ENCODE measurements at regions not wholly inside any gene's neighbourhood (a gene's known extent, or its start where the extent isn't known, plus 50 kb on each side); places are given as distances from the start of the nearest gene placed in this dataset.

GRCh38 chr7:13027321-13027720, 339.9 kb downstream of the ARL4A start:
- Histone ChIP-seq H3K4me3 (no peak overlapping the region), H3K36me3 (ENCODE audit: insufficient read depth, low read length) (no peaks in the 10 kb centered on the region), H3K27ac (no peak overlapping the region), H3K9ac (ENCODE audit: insufficient read length) (no peak overlapping the region), H3K9me3 (ENCODE audit: low read depth, low read length) (no peaks in the 10 kb centered on the region)
- DNase-seq (ENCODE audit: low read depth, low spot score), result no peak
- TF ChIP-seq EZH2 (IDR thresholded peaks at IDR 0.05) (no peak), FOXP2 (optimal IDR thresholded peaks at IDR 0.05; ENCODE audit: control extremely low read depth, extremely low read length, insufficient read depth) (no peak)

GRCh38 chr7:13028036-13028824, 340.8 kb downstream of the ARL4A start:
- H3K27ac ChIP-seq, result no peak overlapping the region
- DNase-seq (ENCODE audit: low read depth, low spot score), result no peak
- TF ChIP-seq FOXP2 (optimal IDR thresholded peaks at IDR 0.05; ENCODE audit: control extremely low read depth, extremely low read length, insufficient read depth) (no peak), EZH2 (IDR thresholded peaks at IDR 0.05) (no peak), POLR2AphosphoS5 (IDR thresholded peaks at IDR 0.05; ENCODE audit: borderline replicate concordance, low read depth, low read length) (no peak)
- H3K36me3 ChIP-seq (ENCODE audit: insufficient read depth, low read length), result no peaks in the 10 kb centered on the region
- H3K4me3 ChIP-seq, result no peak overlapping the region
- no peak overlapping the region for H3K9ac ChIP-seq (ENCODE audit: insufficient read length)
- no peaks in the 10 kb centered on the region for H3K9me3 ChIP-seq (ENCODE audit: low read depth, low read length)

- Histone ChIP-seq H3K27ac (no peak overlapping the region), H3K9me3 (ENCODE audit: low read depth, low read length) (no peaks in the 10 kb centered on the region), H3K4me3 (no peak overlapping the region), H3K36me3 (ENCODE audit: insufficient read depth, low read length) (no peaks in the 10 kb centered on the region), H3K9ac (ENCODE audit: insufficient read length) (no peak overlapping the region)
- no peak for TF ChIP-seq POLR2AphosphoS5 (IDR thresholded peaks at IDR 0.05; ENCODE audit: borderline replicate concordance, low read depth, low read length)
- TF ChIP-seq EZH2 (IDR thresholded peaks at IDR 0.05), result no peak
- no peak for TF ChIP-seq FOXP2 (optimal IDR thresholded peaks at IDR 0.05; ENCODE audit: control extremely low read depth, extremely low read length, insufficient read depth)
- no peak for DNase-seq (ENCODE audit: low read depth, low spot score)
Measured at GRCh38 chr7:13028825-13029099, 341.3 kb downstream of the ARL4A start.

GRCh38 chr7:13031468-13031867, 344.0 kb downstream of the ARL4A start:
- H3K9ac ChIP-seq (ENCODE audit: insufficient read length), result no peak overlapping the region
- no peaks in the 10 kb centered on the region for H3K9me3 ChIP-seq (ENCODE audit: low read depth, low read length)
- H3K36me3 ChIP-seq (ENCODE audit: insufficient read depth, low read length), result no peaks in the 10 kb centered on the region
- no peak for DNase-seq (ENCODE audit: low read depth, low spot score)
- no peak overlapping the region for H3K4me3 ChIP-seq
- TF ChIP-seq FOXP2 (optimal IDR thresholded peaks at IDR 0.05; ENCODE audit: control extremely low read depth, extremely low read length, insufficient read depth), result no peak
- TF ChIP-seq POLR2AphosphoS5 (IDR thresholded peaks at IDR 0.05; ENCODE audit: borderline replicate concordance, low read depth, low read length), result no peak
- no peak for TF ChIP-seq EZH2 (IDR thresholded peaks at IDR 0.05)
- H3K27ac ChIP-seq, result no peak overlapping the region

GRCh38 chr7:13032084-13032483, 344.7 kb downstream of the ARL4A start:
- Histone ChIP-seq H3K27ac (no peak overlapping the region), H3K9ac (ENCODE audit: insufficient read length) (no peak overlapping the region), H3K36me3 (ENCODE audit: insufficient read depth, low read length) (no peaks in the 10 kb centered on the region), H3K9me3 (ENCODE audit: low read depth, low read length) (no peaks in the 10 kb centered on the region), H3K4me3 (no peak overlapping the region)
- no peak for DNase-seq (ENCODE audit: low read depth, low spot score)
- no peak for TF ChIP-seq FOXP2 (optimal IDR thresholded peaks at IDR 0.05; ENCODE audit: control extremely low read depth, extremely low read length, insufficient read depth)
- TF ChIP-seq POLR2AphosphoS5 (IDR thresholded peaks at IDR 0.05; ENCODE audit: borderline replicate concordance, low read depth, low read length), result no peak

GRCh38 chr7:13032576-13032975, 345.1 kb downstream of the ARL4A start:
- Histone ChIP-seq H3K36me3 (ENCODE audit: insufficient read depth, low read length) (no peaks in the 10 kb centered on the region), H3K27ac (no peak overlapping the region), H3K9me3 (ENCODE audit: low read depth, low read length) (no peaks in the 10 kb centered on the region), H3K9ac (ENCODE audit: insufficient read length) (no peak overlapping the region), H3K4me3 (no peak overlapping the region)
- TF ChIP-seq EZH2 (IDR thresholded peaks at IDR 0.05) (no peak), FOXP2 (optimal IDR thresholded peaks at IDR 0.05; ENCODE audit: control extremely low read depth, extremely low read length, insufficient read depth) (no peak), POLR2AphosphoS5 (IDR thresholded peaks at IDR 0.05; ENCODE audit: borderline replicate concordance, low read depth, low read length) (no peak)
- DNase-seq (ENCODE audit: low read depth, low spot score), result no peak

GRCh38 chr7:13034693-13035092, 347.3 kb downstream of the ARL4A start:
- H3K4me3 ChIP-seq, result no peak overlapping the region
- H3K27ac ChIP-seq, result no peak overlapping the region

GRCh38 chr7:13035233-13035632, 347.8 kb downstream of the ARL4A start:
- H3K9ac ChIP-seq (ENCODE audit: insufficient read length), result no peak overlapping the region
- H3K4me3 ChIP-seq, result no peak overlapping the region
- no peaks in the 10 kb centered on the region for H3K36me3 ChIP-seq (ENCODE audit: insufficient read depth, low read length)
- no peak overlapping the region for H3K27ac ChIP-seq
- DNase-seq (ENCODE audit: low read depth, low spot score), result no peak
- TF ChIP-seq FOXP2 (optimal IDR thresholded peaks at IDR 0.05; ENCODE audit: control extremely low read depth, extremely low read length, insufficient read depth), result no peak
- TF ChIP-seq POLR2AphosphoS5 (IDR thresholded peaks at IDR 0.05; ENCODE audit: borderline replicate concordance, low read depth, low read length), result no peak
- no peak for TF ChIP-seq EZH2 (IDR thresholded peaks at IDR 0.05)
- H3K9me3 ChIP-seq (ENCODE audit: low read depth, low read length), result no peaks in the 10 kb centered on the region

More at GRCh38 chr7:13034693-13035092, 347.3 kb downstream of the ARL4A start:
- TF ChIP-seq EZH2 (IDR thresholded peaks at IDR 0.05) (no peak), POLR2AphosphoS5 (IDR thresholded peaks at IDR 0.05; ENCODE audit: borderline replicate concordance, low read depth, low read length) (no peak), FOXP2 (optimal IDR thresholded peaks at IDR 0.05; ENCODE audit: control extremely low read depth, extremely low read length, insufficient read depth) (no peak)
- H3K9me3 ChIP-seq (ENCODE audit: low read depth, low read length), result no peaks in the 10 kb centered on the region
- H3K9ac ChIP-seq (ENCODE audit: insufficient read length), result no peak overlapping the region
- H3K36me3 ChIP-seq (ENCODE audit: insufficient read depth, low read length), result no peaks in the 10 kb centered on the region
- DNase-seq (ENCODE audit: low read depth, low spot score), result no peak

- no peaks in the 10 kb centered on the region for H3K36me3 ChIP-seq (ENCODE audit: insufficient read depth, low read length)
- H3K9me3 ChIP-seq (ENCODE audit: low read depth, low read length), result no peaks in the 10 kb centered on the region
- DNase-seq (ENCODE audit: low read depth, low spot score), result no peak
- TF ChIP-seq POLR2AphosphoS5 (IDR thresholded peaks at IDR 0.05; ENCODE audit: borderline replicate concordance, low read depth, low read length) (no peak), EZH2 (IDR thresholded peaks at IDR 0.05) (no peak), FOXP2 (optimal IDR thresholded peaks at IDR 0.05; ENCODE audit: control extremely low read depth, extremely low read length, insufficient read depth) (no peak)
- H3K4me3 ChIP-seq, result no peak overlapping the region
- no peak overlapping the region for H3K9ac ChIP-seq (ENCODE audit: insufficient read length)
- H3K27ac ChIP-seq, result no peak overlapping the region
Measured at GRCh38 chr7:13036256-13036780, 348.9 kb downstream of the ARL4A start.
